ENCODE measurements at regions not wholly inside any gene's neighbourhood (a gene's known extent, or its start where the extent isn't known, plus 50 kb on each side); places are given as distances from the start of the nearest gene placed in this dataset.

DNA sequence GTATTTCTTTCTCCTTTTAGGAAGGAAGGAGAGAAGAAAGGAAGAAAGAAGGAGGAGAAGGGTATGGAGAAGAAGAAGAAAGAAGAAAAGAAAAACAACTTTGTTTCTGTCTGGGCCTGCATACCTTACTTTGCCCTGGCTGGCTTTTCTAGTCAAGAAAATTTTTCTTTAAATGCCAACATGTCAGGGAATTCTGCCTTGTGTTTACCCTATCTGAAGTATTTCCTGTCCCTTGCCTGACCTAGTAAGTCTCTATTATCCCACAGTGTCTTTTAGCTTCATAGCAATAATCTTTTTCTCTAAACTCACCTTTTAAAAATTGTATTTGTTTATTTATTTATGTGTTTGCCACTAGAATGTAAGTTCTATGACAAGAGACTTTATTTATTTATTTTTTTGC is 1864.1 kb downstream of the EFNA5 start:
- Histone ChIP-seq H2BK5ac (ENCODE audit: insufficient read length, low read length) (no peak overlapping the region), H4K8ac (replicated peaks; ENCODE audit: insufficient read length, low read depth, low read length) (no peak overlapping the region), H3K79me2 (ENCODE audit: insufficient read depth, low read length) (no peaks in the 10 kb centered on the region), H2BK15ac (ENCODE audit: low read depth, low read length) (no peak overlapping the region), H2BK12ac (ENCODE audit: insufficient read length, low read depth, low read length) (no peak overlapping the region), H3K14ac (ENCODE audit: insufficient read depth, low read length) (no peak overlapping the region), H3K4me1 (ENCODE audit: insufficient read depth, low read length) (no peaks in the 10 kb centered on the region), H3K4ac (ENCODE audit: low read depth, low read length) (no peak overlapping the region), H2BK20ac (ENCODE audit: low read depth, low read length, poor library complexity, severe bottlenecking) (no peak overlapping the region), H3K9ac (ENCODE audit: extremely low read depth, insufficient read length, low read length) (no peak overlapping the region), H3K79me1 (ENCODE audit: insufficient read depth, low read depth, low read length, poor library complexity, severe bottlenecking) (no peaks in the 10 kb centered on the region), H2BK120ac (ENCODE audit: low read depth, low read length, poor library complexity, severe bottlenecking) (no peak overlapping the region), H3K56ac (ENCODE audit: insufficient read length, low read depth, low read length) (no peak overlapping the region), H3K18ac (ENCODE audit: insufficient read length, low read depth, low read length) (no peak overlapping the region), H2AFZ (ENCODE audit: low read length) (no peak overlapping the region), H2AK5ac (ENCODE audit: insufficient read length, low read length) (no peak overlapping the region), H3K27me3 (ENCODE audit: insufficient read depth, low read length) (no peaks in the 10 kb centered on the region), H3K9me3 (ENCODE audit: control insufficient read depth, low read depth, low read length) (peaks cover 4% of the 10 kb centered on the region), H3K27ac (ENCODE audit: insufficient read length, low read depth, low read length) (no peak overlapping the region), H4K20me1 (ENCODE audit: control insufficient read depth, insufficient read depth, insufficient read length) (no peaks in the 10 kb centered on the region), H3K23ac (ENCODE audit: insufficient read length, low read depth, low read length) (no peak overlapping the region), H4K5ac (ENCODE audit: insufficient read length, low read depth, low read length) (no peak overlapping the region), H4K91ac (ENCODE audit: insufficient read length, low read depth, low read length) (no peak overlapping the region), H3K4me2 (ENCODE audit: insufficient read depth, insufficient read length, low read length) (no peak overlapping the region), H3T11ph (ENCODE audit: low read length) (no peak overlapping the region), H3K23me2 (ENCODE audit: insufficient read length, low read depth, low read length, poor library complexity, severe bottlenecking) (no peaks in the 10 kb centered on the region)
- peaks cover 10 to 16% of the 10 kb centered on the region in 2 experiments for H3K4me1 Mint-ChIP-seq
- TF ChIP-seq, protein P1, sequence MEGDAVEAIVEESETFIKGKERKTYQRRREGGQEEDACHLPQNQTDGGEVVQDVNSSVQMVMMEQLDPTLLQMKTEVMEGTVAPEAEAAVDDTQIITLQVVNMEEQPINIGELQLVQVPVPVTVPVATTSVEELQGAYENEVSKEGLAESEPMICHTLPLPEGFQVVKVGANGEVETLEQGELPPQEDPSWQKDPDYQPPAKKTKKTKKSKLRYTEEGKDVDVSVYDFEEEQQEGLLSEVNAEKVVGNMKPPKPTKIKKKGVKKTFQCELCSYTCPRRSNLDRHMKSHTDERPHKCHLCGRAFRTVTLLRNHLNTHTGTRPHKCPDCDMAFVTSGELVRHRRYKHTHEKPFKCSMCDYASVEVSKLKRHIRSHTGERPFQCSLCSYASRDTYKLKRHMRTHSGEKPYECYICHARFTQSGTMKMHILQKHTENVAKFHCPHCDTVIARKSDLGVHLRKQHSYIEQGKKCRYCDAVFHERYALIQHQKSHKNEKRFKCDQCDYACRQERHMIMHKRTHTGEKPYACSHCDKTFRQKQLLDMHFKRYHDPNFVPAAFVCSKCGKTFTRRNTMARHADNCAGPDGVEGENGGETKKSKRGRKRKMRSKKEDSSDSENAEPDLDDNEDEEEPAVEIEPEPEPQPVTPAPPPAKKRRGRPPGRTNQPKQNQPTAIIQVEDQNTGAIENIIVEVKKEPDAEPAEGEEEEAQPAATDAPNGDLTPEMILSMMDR (conservative IDR thresholded peaks at IDR 0.05), result no peak
- H3K9me3 Mint-ChIP-seq, result peaks cover 25 to 26% of the 10 kb centered on the region in 2 experiments
- no peak overlapping the region for H3K4me3 Mint-ChIP-seq
- DNase-seq, result no peak
- H3K27me3 Mint-ChIP-seq (ENCODE audit: low read depth), result no peaks in the 10 kb centered on the region
- no peak overlapping the region for H3K27ac Mint-ChIP-seq
- peaks cover 24 to 30% (median 26%) of the 10 kb centered on the region in 3 experiments for H3K36me3 Mint-ChIP-seq (ENCODE audit: insufficient read depth in 1 of 3, low read depth in 3 of 3)
